Middle frontal gyrus (tissue), 1 donor: ENCODE measurements at regions not wholly inside any gene's neighbourhood (a gene's known extent, or its start where the extent isn't known, plus 50 kb on each side); places are given as distances from the start of the nearest gene placed in this dataset.
"Not testable (repeated sequence)": the region's sequence is repeated elsewhere in the genome, so short reads cannot be mapped to it uniquely, and the experiment has no call there.

Experiments used
- DNase-seq: peaks from one replicate; pipeline ENCODE4 v3.0.0-alpha.2; 2015; ENCODE audit warnings: low spot score; ENCODE audit errors: extremely low spot score

DNA sequence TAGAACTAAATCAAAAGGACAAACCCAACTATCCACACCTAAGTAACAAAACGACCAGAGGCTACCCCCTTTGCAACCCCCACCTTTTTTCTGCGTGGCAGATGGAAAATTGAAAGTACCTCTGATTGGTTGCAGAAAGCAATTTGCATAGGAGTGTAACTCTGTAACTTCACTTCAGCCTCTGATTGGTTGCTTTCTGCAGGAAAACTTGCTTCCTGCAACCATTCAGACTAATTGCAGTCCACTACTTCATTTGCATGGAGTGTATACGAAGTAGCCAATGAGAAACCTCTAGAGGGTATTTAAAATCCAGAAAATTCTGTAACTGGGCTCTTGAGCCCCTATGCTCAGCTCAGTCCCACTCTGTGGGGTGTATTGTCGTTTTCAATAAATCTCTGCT lies 129.1 kb upstream of the OLIG3 start:
- no peak for DNase-seq

DNA sequence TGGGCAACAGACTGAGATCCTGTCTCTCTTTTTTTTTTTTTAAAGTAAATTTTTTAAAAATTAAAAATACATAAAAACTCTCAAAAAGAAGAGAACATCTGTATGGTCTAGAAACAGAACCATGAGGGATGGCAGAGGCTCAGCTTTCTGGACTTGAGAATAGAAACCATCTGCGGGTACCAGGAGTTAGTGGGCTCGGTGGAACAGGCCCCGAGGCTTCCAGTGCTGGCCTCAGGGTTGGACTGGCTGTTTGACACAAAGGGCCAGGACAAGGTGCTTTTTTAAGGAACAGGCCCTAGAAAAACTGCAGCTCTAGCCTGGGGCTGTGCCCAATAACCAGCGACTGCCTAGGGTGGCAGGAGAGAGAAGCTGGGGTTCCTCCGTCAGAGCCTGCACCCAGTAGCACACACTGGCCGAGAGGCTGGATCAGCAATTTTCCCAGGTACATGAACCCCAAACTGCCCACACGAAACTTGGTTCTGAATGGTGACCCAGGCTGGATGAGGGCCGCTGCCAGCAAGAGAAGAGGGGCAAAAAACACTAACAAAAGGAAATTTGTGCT lies 131.0 kb upstream of the OLIG3 start:
- DNase-seq = no peak

DNA sequence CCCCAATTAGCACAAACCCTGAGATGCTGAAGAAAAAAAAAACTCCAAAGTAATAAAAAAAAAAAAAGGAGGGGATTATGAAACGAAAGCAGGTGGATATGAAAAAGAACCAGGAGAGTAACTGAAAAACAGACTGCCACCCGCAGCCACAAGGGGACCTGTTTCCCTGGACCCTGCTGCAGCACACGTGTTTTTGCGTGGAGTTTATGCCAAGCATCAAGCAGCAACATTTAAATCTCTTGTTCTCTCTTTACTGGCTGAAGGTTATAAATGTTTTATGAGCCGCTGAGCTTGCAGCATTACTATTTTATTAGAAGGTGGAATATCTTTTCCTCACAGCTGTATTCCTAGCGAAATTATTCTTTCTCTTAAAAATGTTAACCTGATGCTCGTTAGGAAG lies 131.6 kb upstream of the OLIG3 start:
- no peak for DNase-seq

DNA sequence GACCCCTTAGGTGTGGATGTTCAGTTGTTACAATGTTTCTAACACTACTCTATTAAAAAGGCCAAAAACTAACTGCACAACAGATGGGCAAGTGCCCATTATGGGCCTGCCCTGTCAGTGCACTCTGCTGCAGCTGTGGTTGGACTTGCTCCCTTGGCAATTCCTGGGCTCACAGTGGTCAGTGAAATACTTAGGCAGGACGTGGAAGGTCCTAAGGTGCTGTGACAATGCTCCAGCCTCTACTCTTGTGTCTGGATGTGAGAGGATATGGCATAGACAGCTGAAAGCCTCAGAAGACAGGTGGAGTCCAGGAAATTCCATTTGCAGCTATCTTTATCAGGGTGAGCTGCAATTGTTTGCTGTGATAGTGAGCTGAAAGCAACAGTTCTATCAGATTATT lies 136.5 kb upstream of the OLIG3 start:
- no peak for DNase-seq

DNA sequence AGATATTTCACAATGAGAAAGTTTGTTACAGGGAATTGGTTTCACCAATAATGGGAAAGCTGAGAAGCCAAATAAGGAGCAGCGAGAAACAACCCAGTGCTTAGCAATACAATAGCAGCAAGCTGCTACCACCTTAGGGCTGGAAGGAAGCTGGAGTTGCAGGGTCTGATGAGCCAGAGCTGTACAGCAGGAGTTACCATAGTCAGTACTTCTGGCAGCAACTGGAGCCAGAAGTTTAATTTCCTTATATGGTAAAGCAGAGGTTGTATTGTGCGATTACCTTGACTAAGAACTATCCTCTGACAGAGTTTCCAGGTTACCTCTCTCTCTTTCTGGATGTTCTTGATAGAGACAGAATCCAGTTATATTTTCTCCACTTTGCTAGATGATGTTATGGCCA lies 137.1 kb upstream of the OLIG3 start:
- DNase-seq = no peak

DNA sequence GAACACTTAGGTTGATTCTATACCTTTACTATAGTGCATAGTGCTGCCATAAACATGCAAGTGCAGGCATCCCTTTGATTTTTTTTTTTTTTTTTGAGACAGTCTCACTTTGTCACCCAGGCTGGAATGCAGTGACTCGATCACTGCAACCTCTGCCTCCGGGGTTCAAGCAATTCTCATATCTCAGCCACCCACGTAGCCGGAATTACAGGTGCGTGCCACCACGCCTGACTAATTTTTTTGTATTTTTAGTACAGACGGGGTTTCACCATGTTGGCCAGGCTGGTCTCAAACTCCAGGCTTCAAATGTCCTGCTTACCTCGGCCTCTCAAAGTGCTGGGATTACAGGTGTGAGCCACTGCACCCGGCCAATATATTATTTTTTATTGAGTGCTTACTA lies 140.0 kb upstream of the OLIG3 start:
- not testable (repeated sequence) for DNase-seq

DNA sequence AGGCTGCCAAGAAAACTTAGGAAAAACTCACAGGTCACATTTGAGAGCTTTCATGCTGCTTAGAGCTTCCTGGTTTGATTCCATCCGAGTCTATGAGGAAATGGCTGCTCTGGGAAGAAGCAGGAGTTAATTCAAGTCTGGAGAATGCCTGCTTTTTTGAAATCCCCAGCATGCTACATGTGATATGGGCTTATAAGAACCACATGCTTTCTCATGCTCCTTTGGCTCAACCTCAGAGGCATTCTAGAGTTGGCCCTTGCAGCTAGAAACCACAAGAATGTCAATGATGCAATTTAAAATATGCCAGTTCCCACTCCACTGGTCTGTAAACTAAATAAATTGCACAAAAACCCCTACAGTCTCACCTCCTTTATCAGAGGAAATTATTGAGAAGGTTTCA lies 142.9 kb upstream of the OLIG3 start:
- DNase-seq = no peak

DNA sequence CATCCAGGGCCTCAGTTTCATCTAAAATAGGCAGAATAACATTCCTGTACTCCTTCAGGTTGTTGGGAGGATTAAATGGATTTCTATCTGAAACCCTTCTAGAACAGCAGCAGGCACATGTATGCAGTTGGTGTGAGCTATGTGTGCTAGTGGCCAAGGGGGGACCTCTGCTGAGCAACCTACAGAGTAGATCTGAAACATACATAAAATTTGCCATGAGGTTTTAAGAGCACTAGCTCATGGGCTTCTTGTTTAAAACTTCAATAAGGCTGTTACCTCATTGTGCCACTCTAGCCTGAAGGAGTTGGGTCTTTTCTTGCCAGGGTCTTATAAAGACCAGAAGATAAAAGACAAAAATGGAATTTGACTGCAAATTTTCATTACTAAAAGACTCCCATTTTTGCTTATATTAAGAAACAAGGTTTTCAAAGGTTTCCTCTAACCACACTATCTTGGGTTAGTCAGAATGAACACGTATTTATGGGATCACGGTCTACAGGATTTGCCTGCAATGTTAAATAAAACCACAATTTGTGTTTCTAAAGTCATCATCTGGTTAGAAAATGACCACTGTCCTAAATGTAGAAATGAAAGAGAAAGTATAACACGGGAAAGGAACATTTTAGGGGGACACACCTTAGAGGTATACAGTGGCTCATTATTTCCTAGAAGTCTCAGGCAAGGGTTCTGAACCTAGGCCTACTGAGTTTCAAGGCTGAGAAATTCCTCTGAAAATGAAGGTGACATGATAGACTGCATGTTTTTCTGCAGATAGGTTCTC lies 144.9 kb upstream of the OLIG3 start:
- DNase-seq = no peak

DNA sequence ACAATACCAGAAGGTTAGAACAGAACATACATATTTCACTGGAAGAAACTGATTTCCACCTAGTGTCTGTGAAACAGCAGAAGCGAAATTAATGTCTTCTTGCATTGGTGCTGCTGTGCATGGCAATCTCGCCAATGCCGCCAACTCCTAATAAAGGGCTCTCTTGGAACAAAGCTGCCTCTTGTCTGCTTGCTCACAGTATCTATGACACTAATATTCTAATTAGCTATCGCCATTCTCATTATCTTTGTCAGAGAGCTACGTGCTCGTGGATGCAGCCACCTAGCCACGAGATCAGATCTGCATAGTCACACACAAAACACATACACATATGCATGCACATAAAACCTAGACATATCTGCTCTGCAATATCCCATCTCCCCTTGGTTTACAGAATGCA lies 145.9 kb upstream of the OLIG3 start:
- no peak for DNase-seq

DNA sequence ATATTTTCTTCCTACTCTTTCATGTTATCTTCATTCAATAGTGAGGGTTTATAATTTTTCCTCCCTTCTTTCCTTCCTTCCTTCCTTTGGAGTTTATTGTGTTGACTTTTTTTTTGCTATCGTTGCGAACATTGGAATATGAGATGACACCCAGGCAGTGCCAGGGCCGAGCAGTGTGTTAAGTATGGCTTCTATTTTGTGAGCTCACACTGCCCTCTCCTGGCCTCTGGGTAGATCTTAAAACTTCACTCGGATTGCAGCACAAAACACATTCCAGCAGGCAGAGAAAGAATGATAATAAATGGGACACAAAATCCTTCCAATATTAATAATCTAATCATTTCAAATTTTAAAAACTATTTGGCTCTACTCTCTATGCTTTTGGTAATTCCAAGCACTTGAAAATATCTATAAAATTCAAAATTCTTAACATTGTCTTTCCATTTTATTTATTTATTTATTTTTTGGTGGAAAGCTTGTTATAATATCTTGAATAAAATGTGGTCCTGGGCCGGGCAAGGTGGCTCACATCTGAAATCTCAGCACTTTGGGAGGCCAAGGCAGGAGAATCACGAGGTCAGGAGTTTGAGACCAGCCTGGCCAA lies 147.4 kb upstream of the OLIG3 start:
- DNase-seq = peak; percentile 46

DNA sequence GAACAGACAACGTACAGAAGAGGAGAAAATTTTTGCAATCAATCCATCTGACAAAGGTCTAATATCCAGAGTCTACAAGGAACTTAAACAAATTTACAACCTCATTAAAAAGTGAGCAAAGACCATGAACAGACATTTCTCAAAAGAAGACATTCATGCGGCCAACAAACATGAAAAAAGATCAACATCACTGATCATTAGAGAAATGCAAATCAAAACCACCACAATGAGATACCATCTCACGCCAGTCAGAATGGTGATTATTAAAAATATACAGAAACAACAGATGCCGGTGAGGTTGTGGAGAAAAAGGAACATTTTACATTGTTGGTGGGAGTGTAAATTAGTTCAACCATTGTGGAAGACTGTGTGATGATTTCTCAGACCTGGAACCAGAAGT lies 149.0 kb upstream of the OLIG3 start:
- not testable (repeated sequence) for DNase-seq

DNA sequence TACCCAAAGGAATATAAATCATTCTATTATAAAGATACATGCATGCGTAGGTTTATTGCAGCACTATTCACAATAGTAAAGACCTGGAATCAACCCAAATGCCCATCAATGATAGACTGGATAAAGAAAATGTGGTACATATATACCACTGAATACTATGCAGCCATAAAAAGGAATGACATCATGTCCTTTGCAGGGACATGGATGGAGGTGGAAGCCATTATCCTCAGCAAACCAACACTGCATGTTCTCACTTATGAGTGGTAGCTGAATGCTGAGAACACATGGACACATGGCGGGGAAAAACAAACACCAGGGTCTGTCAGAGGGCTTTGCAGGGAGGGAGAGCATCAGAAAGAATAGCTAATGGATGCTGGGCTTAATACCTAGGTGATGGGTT lies 149.4 kb upstream of the OLIG3 start:
- DNase-seq = not testable (repeated sequence)

DNA sequence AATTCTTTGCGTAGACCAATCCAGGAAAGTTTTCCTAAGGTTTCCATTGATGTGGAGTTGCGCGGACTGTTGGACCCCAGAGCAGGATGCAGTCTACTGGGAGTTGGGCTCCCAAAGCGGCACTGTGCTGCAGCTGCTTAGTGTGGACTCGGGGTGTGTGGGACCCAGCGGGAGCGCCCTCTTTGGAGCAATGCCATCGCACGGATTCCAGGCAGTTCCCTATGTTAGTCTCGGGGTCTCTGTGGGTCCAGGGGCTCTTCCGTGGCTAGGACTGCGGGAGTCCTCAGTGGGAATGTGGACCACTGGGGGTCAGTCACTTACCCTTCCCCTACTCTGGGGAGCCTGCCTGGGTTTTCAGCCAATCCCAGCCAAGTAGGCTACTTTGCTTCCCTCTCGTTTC lies 151.7 kb upstream of the OLIG3 start:
- DNase-seq = no peak

DNA sequence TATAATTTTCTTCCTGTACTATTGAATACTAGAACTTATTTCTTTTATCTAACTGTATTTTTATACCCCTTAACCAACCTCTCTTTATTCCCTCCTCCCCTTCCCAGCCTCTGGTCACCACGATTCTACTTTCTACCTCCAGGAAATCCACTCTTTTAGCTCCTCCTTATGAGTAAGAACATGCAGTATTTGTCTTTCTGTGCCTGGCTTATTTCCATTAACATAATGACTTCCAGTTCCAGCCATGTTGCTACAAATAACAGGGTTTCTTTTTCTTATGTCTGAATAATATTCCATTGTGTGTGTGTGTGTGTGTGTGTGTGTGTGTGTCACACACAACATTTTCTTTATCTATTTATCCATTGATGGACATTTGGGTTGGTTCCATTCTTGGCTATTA lies 152.3 kb upstream of the OLIG3 start:
- DNase-seq = no peak

DNA sequence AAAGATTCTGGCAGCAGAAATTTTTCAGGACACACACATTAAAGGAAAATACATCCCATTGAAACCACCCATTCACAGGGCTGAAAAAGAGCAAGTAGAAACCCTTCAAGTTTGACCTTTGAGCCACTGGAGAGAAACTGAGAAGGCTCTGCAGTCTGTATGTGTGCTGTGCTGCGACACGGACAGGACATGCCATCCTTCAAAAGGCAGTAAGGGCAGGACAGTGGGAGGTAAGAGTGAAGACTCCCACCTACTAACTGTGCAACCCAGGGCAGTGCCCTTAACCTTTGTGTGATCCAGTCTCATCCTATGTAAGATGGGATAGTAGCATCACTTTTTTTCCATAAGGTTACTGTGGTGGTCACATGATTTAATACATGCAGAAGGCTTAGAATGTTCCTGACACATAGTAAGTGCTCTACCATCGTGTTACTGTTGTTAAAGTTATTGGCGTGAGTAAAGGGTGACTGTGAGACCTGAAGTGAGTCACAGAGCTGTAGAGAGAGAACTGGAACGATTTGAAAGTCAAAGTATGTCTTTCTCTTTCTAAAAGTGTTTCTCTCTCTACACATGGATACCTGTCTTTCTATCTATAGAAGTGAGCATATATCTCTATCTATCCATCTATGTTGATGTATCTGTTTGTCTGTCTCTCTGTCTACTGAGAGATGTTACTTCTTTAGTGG lies 153.7 kb upstream of the OLIG3 start:
- no peak for DNase-seq

DNA sequence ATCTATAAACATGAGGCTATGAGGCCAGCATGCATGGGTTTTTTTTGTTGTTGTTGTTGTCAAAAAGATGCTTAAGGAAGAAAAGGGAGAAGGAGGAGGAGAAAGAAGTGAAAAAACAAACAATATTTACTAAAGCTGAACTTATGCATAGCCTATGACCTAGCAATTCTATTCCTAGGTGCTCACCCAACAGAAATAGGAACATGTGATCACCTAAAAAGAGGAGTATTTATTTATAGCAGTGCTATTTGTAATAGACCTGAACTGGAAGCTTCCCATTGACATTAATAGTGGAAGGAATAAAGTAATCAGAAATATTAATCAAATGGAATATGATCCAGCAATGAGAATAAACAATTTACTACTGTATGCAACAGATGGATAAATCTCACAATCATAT lies 156.5 kb upstream of the OLIG3 start:
- DNase-seq = no peak

DNA sequence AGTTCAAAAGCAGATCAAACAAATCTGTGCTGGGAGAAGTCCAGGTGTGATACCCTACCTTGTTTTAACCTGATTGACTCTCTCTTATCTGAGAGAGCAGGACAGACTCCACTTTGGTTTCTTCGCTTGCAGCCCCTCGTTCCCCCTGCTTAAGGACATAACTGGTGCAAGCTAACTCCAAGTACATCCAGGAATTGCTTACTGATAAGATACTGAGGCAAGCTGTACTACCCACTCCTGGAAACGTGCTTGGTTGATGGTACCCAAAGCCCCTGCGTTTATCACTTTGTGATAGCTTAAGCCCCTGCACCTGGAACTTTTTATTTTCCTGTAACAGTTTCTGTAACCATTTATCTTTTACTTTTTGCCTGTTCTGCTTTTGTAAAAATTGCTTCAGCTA lies 157.0 kb upstream of the OLIG3 start:
- DNase-seq = no peak

DNA sequence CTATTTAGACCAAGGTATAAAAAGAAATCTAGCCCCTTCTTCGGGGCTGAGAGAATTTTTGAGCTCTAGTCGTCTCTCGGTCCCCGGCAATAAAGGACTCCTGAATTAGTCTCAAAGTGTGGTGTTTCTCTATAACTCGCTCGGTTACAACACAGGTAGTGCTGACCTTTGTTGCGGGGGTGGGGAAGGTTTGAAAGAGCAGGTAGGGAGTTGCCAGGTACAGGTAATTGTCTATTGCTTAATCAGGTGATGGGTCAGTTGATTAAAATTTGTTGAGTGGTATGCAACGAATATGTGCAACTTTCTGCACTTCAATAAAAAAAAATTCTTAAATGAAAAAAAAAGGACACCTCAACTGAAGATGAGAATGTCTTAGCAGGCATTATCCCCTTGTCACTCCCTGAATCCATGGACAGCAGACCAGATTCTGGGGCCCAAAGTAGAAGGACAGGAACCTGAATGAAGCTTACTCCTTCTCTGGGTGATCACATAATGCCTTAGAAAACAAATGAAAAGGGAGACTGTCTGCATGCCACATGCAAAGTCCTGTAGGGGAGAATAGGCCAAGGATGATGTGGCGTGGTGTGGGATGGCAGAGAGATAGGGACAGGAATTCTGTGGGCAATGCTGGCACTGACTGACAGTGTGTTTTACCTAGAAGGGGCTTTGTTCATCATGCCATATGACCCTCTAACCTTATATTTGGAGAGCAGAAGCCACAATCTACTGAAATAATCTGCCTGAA lies 157.6 kb upstream of the OLIG3 start:
- DNase-seq = no peak

DNA sequence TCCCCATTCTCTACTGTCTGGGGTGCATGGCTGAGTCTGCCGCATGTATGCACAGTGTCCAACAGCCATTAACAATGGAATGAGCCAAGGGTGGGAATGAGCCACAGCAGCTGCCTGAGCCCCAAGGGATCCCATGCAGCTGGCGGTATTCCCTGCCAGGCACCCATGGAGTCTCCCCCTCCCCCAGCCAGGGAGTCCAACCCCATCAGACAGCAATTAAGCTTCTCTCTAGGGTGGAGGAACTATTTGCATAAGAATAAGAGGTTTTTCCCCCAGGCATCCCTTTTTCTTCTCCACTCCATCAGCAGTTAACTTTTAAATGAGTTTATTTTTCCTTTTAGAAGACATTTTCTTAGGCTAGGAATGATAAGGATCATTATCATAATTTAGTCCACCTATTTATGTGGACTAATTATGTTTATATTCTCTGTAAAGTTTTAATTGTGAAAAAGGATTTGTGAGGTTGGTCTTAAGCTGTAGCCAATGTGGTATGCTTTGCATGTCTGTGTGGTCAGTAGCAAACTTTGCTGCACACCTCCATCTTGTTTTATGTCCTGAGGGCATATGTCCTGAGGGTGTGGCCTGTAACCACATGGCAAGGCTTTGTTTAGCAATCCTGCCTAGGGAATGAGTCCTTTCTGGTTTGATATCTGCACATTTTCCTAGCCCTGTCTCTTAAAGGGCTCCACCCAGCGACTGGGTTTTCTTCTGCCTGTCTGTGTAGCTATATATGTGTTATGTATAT lies 158.9 kb upstream of the OLIG3 start:
- no peak for DNase-seq

DNA sequence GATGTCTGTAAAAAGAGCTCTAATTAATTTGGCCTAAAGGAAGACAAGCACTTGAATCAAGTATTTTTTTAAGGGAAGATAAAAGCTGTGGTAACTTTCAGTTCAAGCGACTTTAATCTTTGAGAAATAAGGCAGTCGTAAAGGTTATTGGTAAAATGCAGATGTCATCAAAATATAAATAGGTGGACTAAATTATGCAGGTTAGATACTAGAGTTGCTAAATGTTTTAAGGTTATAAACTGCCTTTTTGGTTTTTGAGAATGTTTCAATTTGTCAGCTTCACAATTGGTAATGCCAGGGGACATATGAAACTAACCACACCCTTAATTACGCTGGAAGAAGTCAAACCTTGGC lies 159.5 kb upstream of the OLIG3 start:
- no peak for DNase-seq

DNA sequence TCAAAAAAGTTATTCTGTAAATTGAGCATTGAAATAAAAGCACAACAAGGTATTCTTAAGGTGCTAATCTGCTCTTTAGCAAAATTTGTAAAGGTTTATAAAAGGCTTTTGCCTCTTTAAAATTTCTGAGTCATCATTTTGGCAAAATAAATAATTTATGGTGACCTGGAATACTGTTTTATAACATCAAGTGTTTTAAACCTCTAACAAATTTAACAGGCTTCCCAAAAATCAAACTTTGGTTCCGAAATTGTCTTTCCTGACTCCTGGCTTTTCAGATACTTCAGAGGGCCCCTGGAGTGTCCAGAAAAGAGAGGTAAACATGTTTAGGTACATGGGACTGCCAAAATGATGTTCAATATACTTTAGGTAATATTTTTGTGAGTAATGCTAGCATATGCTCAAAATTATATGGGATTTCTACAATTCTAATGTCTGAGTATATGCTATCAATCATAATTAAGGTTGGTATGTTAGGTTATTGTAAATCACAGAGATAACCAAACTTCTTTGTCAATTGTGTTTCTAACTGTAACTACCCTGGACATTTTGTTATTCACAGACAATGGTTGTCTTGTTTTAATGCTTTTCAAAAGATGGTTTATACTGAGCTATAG lies 160.3 kb upstream of the OLIG3 start:
- DNase-seq = no peak
